ENCODE measurements at regions not wholly inside any gene's neighbourhood (a gene's known extent, or its start where the extent isn't known, plus 50 kb on each side); places are given as distances from the start of the nearest gene placed in this dataset.

DNA sequence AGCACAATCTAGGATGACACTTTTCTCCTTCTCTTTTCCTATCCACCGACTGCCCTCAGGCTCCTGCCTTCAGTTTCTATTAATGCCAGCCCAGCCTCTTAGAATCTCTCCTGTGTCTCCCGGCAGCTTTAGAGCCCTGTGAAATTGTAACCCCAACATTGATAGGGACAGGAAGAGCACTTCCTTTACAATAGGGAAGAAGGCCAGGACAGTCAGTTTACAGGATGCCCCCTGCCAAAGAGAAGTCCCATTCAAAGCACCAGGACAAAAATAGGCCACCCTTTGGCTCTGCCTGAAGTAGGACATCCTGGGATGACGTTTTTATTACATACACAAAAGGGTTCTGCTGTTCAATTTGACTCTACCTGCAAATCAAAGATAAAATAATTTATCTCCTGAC lies 64.7 kb upstream of the ANK3 start:
- DNase-seq (ENCODE audit: low spot score, unreplicated experiment) = no peak
- Mint-ChIP-seq H3K4me3 (ENCODE audit: low read depth) (no peak overlapping the region), H3K27ac (no peak overlapping the region), H3K27me3 (no peaks in the 10 kb centered on the region), H3K36me3 (ENCODE audit: insufficient read depth) (no peaks in the 10 kb centered on the region), H3K9me3 (ENCODE audit: low read depth) (no peaks in the 10 kb centered on the region), H3K4me1 (ENCODE audit: low read depth) (no peaks in the 10 kb centered on the region)
- TF ChIP-seq, protein P1, sequence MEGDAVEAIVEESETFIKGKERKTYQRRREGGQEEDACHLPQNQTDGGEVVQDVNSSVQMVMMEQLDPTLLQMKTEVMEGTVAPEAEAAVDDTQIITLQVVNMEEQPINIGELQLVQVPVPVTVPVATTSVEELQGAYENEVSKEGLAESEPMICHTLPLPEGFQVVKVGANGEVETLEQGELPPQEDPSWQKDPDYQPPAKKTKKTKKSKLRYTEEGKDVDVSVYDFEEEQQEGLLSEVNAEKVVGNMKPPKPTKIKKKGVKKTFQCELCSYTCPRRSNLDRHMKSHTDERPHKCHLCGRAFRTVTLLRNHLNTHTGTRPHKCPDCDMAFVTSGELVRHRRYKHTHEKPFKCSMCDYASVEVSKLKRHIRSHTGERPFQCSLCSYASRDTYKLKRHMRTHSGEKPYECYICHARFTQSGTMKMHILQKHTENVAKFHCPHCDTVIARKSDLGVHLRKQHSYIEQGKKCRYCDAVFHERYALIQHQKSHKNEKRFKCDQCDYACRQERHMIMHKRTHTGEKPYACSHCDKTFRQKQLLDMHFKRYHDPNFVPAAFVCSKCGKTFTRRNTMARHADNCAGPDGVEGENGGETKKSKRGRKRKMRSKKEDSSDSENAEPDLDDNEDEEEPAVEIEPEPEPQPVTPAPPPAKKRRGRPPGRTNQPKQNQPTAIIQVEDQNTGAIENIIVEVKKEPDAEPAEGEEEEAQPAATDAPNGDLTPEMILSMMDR (IDR thresholded peaks at IDR 0.05; ENCODE audit: unreplicated experiment) = no peak

DNA sequence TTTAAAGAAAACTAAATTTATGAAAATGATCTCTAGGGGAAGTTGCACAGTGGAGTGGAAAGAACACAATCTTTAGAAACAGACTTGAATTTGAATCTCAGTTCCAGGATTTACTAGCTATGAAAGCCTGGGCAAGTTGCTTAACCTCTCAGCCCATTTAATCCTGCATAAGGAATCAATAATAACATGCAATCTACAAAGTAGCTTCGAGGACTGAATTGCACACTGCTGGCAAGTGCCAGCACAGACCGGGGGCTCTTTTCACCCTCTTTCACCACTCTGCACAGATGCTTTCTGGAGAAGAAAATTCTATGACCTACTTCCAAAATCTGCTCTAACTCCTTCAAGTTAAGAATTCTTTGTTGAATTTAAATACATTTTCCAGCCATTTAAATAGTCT lies 63.4 kb upstream of the ANK3 start:
- no peaks in the 10 kb centered on the region for H3K27me3 Mint-ChIP-seq
- H3K36me3 Mint-ChIP-seq (ENCODE audit: insufficient read depth) = no peaks in the 10 kb centered on the region
- no peak overlapping the region for H3K27ac Mint-ChIP-seq
- TF ChIP-seq, protein P1 (IDR thresholded peaks at IDR 0.05; ENCODE audit: unreplicated experiment) = no peak
- H3K4me1 Mint-ChIP-seq (ENCODE audit: low read depth) = no peaks in the 10 kb centered on the region
- no peak overlapping the region for H3K4me3 Mint-ChIP-seq (ENCODE audit: low read depth)
- no peak for DNase-seq (ENCODE audit: low spot score, unreplicated experiment)
- H3K9me3 Mint-ChIP-seq (ENCODE audit: low read depth) = no peaks in the 10 kb centered on the region

DNA sequence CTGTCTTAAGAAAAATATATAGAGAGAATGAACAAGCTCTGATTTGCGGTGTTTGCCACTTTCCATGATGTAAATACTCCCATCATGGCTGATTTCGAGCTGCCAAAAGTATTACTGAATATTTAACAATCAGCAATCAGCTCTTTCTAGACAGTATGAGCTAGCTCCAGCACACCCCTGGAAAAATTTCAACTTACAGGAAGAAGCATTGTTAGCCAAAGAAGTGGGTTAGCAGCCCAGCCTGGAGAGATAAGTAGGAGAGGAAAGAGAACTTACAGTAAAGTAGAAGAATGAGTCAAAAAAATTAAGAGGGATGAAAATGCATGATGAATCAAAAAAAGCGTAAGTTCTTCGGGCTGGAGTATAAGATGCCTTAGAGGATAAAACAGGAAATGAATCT lies 60.6 kb upstream of the ANK3 start:
- no peaks in the 10 kb centered on the region for H3K27me3 Mint-ChIP-seq
- TF ChIP-seq, protein P1 (IDR thresholded peaks at IDR 0.05; ENCODE audit: unreplicated experiment) = no peak
- DNase-seq (ENCODE audit: low spot score, unreplicated experiment) = no peak
- H3K9me3 Mint-ChIP-seq (ENCODE audit: low read depth) = no peaks in the 10 kb centered on the region
- peaks cover 10% of the 10 kb centered on the region for H3K4me1 Mint-ChIP-seq (ENCODE audit: low read depth)
- H3K4me3 Mint-ChIP-seq (ENCODE audit: low read depth) = no peak overlapping the region
- H3K27ac Mint-ChIP-seq = no peak overlapping the region
- H3K36me3 Mint-ChIP-seq (ENCODE audit: insufficient read depth) = no peaks in the 10 kb centered on the region

DNA sequence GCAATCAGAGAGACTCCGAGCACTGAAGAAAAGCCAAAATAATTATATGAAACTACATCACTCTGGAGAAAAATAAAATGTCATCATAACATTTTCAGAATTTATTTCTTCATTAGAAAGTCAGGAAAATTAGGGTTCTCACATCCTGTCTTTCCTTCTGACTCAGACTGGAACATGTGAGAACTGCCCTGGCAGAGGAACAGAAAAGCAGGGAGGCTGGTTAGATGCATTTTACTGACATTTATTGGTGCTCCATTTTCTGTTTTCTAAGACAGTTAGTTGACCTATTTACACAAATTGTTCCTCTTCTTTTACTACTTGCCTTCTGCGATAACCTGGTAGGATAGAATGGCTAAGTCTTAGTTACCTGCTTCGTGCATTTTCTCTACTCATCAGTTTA lies 58.6 kb upstream of the ANK3 start:
- no peaks in the 10 kb centered on the region for H3K9me3 Mint-ChIP-seq (ENCODE audit: low read depth)
- H3K4me3 Mint-ChIP-seq (ENCODE audit: low read depth) = no peak overlapping the region
- DNase-seq (ENCODE audit: low spot score, unreplicated experiment) = no peak
- no peaks in the 10 kb centered on the region for H3K27me3 Mint-ChIP-seq
- no peaks in the 10 kb centered on the region for H3K36me3 Mint-ChIP-seq (ENCODE audit: insufficient read depth)
- H3K4me1 Mint-ChIP-seq (ENCODE audit: low read depth) = peaks cover 10% of the 10 kb centered on the region
- no peak overlapping the region for H3K27ac Mint-ChIP-seq
- TF ChIP-seq, protein P1 (IDR thresholded peaks at IDR 0.05; ENCODE audit: unreplicated experiment) = no peak

DNA sequence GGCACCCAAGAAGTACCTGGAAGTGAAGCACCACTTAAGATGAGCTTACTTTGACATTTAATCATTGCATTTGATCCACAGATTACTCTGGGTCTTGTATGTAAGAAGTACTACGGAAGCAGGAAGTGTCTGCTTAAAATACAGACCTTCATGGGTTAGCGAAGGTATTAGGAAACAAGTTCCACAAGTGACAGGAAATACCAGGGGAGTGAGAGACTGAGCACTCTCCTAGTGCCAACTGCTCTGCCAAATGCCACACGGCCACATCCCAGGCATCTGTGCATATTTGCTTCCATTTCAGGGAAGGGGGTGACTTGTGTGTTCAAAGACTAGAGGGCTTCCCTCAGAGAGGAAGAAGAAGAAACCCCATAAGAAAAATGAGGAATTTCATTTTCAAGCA lies 57.2 kb upstream of the ANK3 start:
- no peak overlapping the region for H3K27ac Mint-ChIP-seq
- TF ChIP-seq, protein P1 (IDR thresholded peaks at IDR 0.05; ENCODE audit: unreplicated experiment) = no peak
- H3K4me1 Mint-ChIP-seq (ENCODE audit: low read depth) = peaks cover 10% of the 10 kb centered on the region
- H3K9me3 Mint-ChIP-seq (ENCODE audit: low read depth) = no peaks in the 10 kb centered on the region
- H3K36me3 Mint-ChIP-seq (ENCODE audit: insufficient read depth) = no peaks in the 10 kb centered on the region
- H3K4me3 Mint-ChIP-seq (ENCODE audit: low read depth) = no peak overlapping the region
- H3K27me3 Mint-ChIP-seq = no peaks in the 10 kb centered on the region
- DNase-seq (ENCODE audit: low spot score, unreplicated experiment) = no peak

Data from progenitor cell of endocrine pancreas (in vitro differentiated cells).